ENCODE measurements at regions not wholly inside any gene's neighbourhood (a gene's known extent, or its start where the extent isn't known, plus 50 kb on each side); places are given as distances from the start of the nearest gene placed in this dataset.

DNA sequence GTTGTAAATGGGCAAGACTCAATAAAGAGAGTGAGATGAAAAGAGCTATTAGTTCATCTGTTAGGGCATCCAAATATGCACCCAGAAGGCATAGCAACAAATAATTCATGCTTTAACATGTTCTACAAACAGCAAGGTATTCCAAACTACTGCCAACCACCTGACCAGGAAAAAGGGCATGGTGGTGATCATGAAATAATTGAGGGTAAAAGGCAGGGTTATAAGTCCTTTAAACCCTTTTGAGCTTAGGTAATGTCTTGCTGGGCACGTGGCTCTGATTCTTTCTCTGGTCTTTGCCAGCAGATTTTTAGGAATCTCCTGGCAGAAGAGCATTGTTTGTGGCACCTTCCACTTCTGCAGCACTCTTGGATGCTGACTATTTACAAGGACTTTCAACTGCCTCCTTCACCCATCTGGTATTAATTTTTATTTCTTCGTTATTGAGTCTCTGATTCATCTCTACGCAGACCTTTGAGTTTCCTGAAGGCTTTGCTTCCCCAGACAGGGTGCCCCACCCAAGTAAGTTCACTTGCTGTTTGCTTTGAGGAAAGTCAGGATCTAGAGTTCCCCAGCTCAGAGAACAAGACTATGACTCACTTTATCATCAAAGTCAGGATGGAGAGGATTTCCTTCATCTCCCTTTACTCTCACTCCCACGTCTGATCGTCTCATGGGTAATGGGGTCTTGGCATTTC lies 83.4 kb upstream of the NEDD9 start:
- TF ChIP-seq, protein P1, sequence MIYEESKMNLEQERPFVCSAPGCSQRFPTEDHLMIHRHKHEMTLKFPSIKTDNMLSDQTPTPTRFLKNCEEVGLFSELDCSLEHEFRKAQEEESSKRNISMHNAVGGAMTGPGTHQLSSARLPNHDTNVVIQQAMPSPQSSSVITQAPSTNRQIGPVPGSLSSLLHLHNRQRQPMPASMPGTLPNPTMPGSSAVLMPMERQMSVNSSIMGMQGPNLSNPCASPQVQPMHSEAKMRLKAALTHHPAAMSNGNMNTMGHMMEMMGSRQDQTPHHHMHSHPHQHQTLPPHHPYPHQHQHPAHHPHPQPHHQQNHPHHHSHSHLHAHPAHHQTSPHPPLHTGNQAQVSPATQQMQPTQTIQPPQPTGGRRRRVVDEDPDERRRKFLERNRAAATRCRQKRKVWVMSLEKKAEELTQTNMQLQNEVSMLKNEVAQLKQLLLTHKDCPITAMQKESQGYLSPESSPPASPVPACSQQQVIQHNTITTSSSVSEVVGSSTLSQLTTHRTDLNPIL (CRISPR knock-in tag; IDR thresholded peaks at IDR 0.05; ENCODE audit: low read depth) = no peak
- TF ChIP-seq ZC3H10 (CRISPR knock-in tag; IDR thresholded peaks at IDR 0.05) (no peak), TOX (CRISPR knock-in tag; IDR thresholded peaks at IDR 0.05; ENCODE audit: borderline replicate concordance) (no peak), ZNF8 (CRISPR knock-in tag; IDR thresholded peaks at IDR 0.05) (no peak), CSDC2 (CRISPR knock-in tag; IDR thresholded peaks at IDR 0.05) (no peak), ARNTL (CRISPR knock-in tag; IDR thresholded peaks at IDR 0.05; ENCODE audit: borderline replicate concordance, low read depth) (no peak), ZFP30 (CRISPR knock-in tag; IDR thresholded peaks at IDR 0.05) (no peak)
- TF ChIP-seq, protein P2, sequence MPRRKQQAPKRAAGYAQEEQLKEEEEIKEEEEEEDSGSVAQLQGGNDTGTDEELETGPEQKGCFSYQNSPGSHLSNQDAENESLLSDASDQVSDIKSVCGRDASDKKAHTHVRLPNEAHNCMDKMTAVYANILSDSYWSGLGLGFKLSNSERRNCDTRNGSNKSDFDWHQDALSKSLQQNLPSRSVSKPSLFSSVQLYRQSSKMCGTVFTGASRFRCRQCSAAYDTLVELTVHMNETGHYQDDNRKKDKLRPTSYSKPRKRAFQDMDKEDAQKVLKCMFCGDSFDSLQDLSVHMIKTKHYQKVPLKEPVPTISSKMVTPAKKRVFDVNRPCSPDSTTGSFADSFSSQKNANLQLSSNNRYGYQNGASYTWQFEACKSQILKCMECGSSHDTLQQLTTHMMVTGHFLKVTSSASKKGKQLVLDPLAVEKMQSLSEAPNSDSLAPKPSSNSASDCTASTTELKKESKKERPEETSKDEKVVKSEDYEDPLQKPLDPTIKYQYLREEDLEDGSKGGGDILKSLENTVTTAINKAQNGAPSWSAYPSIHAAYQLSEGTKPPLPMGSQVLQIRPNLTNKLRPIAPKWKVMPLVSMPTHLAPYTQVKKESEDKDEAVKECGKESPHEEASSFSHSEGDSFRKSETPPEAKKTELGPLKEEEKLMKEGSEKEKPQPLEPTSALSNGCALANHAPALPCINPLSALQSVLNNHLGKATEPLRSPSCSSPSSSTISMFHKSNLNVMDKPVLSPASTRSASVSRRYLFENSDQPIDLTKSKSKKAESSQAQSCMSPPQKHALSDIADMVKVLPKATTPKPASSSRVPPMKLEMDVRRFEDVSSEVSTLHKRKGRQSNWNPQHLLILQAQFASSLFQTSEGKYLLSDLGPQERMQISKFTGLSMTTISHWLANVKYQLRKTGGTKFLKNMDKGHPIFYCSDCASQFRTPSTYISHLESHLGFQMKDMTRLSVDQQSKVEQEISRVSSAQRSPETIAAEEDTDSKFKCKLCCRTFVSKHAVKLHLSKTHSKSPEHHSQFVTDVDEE (CRISPR knock-in tag; IDR thresholded peaks at IDR 0.05) = no peak
